GM12878 (cell line): ENCODE measurements at regions not wholly inside any gene's neighbourhood (a gene's known extent, or its start where the extent isn't known, plus 50 kb on each side); places are given as distances from the start of the nearest gene placed in this dataset.

ENCODE experiments used
- CREB1 ChIP-seq: IDR thresholded peaks from 2 replicates; pipeline ENCODE4 v1.6.1; 2012; ENCODE audit warnings: low read depth, mild to moderate bottlenecking, inconsistent platforms
- CTCF ChIP-seq, 3 experiments: IDR thresholded peaks in 2 of 3; conservative IDR thresholded peaks in 1 of 3; 2 replicates each; pipeline ENCODE4 v1.5.1; 2011; ENCODE audit warnings: low read depth in 3 of 3, low read length in 3 of 3, mild to moderate bottlenecking in 3 of 3, control low read depth in 2 of 3, moderate library complexity in 2 of 3, inconsistent platforms in 1 of 3, mixed read lengths in 1 of 3; ENCODE audit not compliant: control insufficient read depth in 2 of 3, insufficient read depth in 1 of 3; ENCODE audit errors: extremely low read depth in 1 of 3
- CUX1 ChIP-seq: IDR thresholded peaks from 2 replicates; pipeline ENCODE4 v1.6.1; 2012; ENCODE audit warnings: improper control_type of control experiment, low read depth, low read length; ENCODE audit not compliant: insufficient replicate concordance
- FOXK2 ChIP-seq: fragments of 450-650 bp; IDR thresholded peaks from 2 replicates; pipeline ENCODE4 v1.6.1; 2017; ENCODE audit warnings: mild to moderate bottlenecking, moderate library complexity
- KAT2A ChIP-seq: conservative IDR thresholded peaks from 2 replicates; pipeline ENCODE4 v1.6.1; 2011; ENCODE audit warnings: low read depth, low read length; ENCODE audit not compliant: control insufficient read depth
- NBN ChIP-seq: fragments of 450-650 bp; IDR thresholded peaks from 2 replicates; pipeline ENCODE4 v1.6.1; 2016
- RFX5 ChIP-seq: IDR thresholded peaks from 2 replicates; pipeline ENCODE4 v1.6.1; 2011; ENCODE audit warnings: low read depth, low read length, improper control_type of control experiment
- SMAD1 ChIP-seq: fragments of 450-650 bp; IDR thresholded peaks from 2 replicates; pipeline ENCODE4 v1.6.1; 2018; ENCODE audit warnings: mild to moderate bottlenecking, low read depth; ENCODE audit not compliant: partially characterized antibody
- TF ChIP-seq, protein P1 (sequence below): IDR thresholded peaks from 2 replicates; pipeline ENCODE4 v1.6.1; 2011; ENCODE audit warnings: borderline replicate concordance, low read depth, mild to moderate bottlenecking, moderate library complexity, mixed read lengths, low read length; ENCODE audit not compliant: insufficient read depth; ENCODE audit errors: extremely low read length

DNA sequence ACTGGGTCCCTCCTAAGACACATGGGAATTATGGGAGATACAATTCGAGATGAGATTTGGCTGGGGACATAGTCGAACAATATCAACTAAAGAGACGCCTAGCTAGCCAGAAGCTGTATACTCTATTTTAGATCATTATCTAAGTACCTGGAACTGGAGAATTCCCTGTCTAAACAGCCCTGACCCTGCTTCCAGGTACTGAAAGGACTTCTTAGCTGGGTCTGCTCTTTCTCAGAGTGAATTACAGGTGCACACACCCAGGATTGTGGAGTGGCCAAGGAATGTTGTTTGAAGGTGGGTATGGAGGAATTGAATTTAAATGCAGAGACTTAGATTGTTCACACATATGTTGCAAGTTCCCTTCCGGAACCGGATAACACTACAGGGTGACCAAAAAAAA is 733.0 kb downstream of the RPS29 start:
- TF ChIP-seq KAT2A (no peak), CTCF (IDR thresholded peaks at IDR 0.05 in 2 of 3, conservative IDR thresholded peaks at IDR 0.05 in 1 of 3; ENCODE audit: control insufficient read depth in 2 of 3, extremely low read depth in 1 of 3, insufficient read depth in 1 of 3, low read depth in 3 of 3, low read length in 3 of 3) (no peak), NBN (no peak), SMAD1 (no peak), RFX5 (no peak), FOXK2 (no peak), CUX1 (no peak), CREB1 (no peak)
- TF ChIP-seq, protein P1, sequence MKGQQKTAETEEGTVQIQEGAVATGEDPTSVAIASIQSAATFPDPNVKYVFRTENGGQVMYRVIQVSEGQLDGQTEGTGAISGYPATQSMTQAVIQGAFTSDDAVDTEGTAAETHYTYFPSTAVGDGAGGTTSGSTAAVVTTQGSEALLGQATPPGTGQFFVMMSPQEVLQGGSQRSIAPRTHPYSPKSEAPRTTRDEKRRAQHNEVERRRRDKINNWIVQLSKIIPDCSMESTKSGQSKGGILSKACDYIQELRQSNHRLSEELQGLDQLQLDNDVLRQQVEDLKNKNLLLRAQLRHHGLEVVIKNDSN: no peak
